Renal pelvis (tissue), 1 donor: ENCODE measurements at regions not wholly inside any gene's neighbourhood (a gene's known extent, or its start where the extent isn't known, plus 50 kb on each side); places are given as distances from the start of the nearest gene placed in this dataset.

Experiments
- DNase-seq: peaks from one replicate; pipeline ENCODE4 v3.0.0-alpha.2; 2013

- DNase-seq = no peak
These were observed 201.1 kb upstream of the FBXO11 start for GRCh38 chr2:48107326-48107925.

GRCh38 chr2:48108455-48108854, 202.2 kb upstream of the FBXO11 start:
- no peak for DNase-seq

GRCh38 chr2:48109491-48110204, 203.3 kb upstream of the FBXO11 start:
- DNase-seq = no peak

- DNase-seq = no peak
These were observed 204.0 kb upstream of the FOXN2 start for GRCh38 chr2:48110492-48110891.

GRCh38 chr2:48112911-48113680, 201.4 kb upstream of the FOXN2 start:
- DNase-seq = no peak

DNA sequence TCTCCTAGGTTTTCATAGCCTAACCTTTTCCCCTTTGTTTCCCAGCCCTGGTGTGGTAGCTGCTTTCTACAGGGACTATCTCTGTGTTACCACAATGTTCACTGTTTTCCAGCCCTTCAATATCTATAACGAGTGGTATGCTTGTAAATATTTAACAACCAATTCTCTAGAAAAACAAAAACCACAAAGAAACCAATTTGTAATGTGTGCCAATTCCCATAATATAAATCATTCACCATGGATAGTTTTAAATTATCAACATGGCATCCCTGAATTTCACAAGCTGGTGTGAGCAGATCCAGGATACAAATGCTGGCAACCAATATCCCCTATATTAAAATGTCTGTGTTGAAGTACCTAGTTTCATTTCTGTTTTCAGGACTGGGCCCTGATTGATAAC, 200.7 kb upstream of the FOXN2 start:
- no peak for DNase-seq

- no peak for DNase-seq
These were observed 200.2 kb upstream of the FOXN2 start for GRCh38 chr2:48114256-48114655.

DNA sequence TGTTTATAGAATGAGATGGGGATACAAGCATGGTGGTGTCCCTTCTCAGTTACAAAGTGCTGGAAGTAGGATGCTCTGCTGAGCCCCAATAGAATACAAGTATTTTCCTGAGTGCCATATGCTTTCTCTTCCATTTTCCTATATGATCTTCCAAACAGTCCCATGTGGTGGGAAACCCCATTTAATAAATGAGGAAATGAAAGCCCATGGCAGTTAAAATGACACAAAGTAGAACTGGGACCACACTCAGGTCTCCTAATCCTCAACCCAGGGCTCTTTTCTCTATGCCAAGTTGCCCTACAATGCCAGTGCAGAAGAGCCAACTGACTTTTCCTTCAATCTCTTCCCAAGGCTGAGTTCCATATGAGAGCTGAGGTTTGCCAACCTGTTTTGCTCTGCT, 198.0 kb upstream of the FOXN2 start:
- DNase-seq = no peak

DNA sequence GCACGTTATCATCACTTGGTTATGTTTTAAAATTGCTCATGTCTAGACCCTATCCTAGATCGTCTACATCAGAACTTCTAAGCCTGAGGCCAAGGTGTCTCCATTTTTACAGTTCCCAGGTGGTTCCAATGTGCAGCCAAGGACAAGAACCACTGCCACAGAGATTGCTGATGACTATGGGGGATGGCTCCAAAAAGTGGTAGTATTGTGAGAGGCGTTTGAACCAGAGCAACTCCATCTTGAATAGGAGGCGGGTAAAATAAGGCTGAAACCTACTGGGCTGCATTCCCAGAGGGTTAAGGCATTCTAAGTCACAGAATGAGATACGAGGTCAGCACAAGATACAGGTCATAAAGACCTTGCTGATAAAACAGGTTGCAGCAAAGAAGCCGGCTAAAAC, 195.6 kb upstream of the FOXN2 start:
- no peak for DNase-seq

DNA sequence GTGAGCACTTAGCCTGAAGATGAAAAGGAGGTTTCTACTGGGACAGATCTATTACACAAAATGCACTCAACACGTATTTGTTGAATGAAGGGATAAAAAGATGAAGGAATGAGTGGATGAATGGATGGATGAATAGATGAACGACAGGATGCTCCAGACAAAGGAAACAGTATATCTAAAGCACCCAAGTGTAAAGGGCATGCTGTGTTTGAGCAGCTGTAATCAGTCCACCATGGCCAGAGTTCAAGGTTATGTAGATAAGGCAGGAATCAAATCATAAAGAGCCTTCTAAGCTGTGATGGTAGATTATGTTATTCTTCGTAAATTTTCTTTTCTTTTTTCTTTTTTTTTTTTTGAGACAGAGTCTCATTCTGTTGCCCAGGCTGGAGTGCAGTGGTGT, 194.4 kb upstream of the FOXN2 start:
- DNase-seq = no peak

GRCh38 chr2:48120759-48121242, 193.7 kb upstream of the FOXN2 start:
- DNase-seq = no peak

- DNase-seq = no peak
These were observed 192.3 kb upstream of the FOXN2 start for GRCh38 chr2:48122166-48122565.

DNA sequence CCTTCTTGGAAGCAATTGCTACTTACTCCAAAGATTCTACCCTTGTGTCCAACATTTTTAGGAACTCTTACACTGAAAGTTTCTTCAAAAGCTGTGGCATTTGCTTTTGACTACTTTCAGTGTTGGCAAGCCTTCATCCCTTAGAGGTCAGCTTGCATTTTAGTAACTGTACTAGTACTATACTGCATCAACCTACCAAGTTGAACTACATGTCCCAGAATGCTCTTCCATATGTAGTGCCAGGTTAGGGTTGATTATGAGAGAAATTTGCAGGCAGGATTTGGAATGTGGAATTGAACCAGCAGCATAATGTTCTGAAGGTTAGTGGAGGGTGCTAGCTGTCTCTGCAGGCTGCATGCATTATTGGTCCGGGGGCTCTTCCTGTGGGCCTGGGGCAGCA, 189.9 kb upstream of the FOXN2 start:
- no peak for DNase-seq

- DNase-seq = no peak
These were observed 188.3 kb upstream of the FOXN2 start for GRCh38 chr2:48126162-48126561.

DNA sequence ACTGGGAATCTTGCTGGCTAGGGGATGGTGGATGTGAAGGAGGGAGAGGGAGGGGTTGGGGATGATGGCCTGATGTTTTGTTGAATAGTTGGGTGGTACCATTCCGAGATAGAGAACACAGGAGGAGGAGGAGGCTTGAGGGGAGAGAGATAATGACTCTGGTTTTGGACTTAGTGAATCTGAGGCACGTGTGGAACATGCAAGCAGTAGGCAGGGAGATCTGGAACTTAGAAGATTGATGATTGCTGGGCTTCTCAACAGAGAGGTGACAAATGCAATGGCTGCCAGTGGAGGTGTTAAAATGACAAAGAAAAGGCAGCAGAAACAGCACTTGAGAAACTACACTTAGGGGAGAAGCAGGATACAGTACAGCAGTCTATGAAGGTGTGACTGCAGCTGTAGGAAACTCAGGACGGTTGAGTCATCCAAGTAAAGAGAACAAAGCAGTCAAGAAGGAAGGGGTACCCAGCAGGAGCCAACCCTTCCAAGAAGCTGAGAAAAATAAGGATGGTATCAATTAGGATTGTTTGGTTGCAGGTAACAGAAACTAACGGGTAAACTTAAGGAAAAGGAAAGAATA, 186.8 kb upstream of the FOXN2 start:
- DNase-seq = no peak

- DNase-seq = no peak
These were observed 185.1 kb upstream of the FOXN2 start for GRCh38 chr2:48129293-48129950.

DNA sequence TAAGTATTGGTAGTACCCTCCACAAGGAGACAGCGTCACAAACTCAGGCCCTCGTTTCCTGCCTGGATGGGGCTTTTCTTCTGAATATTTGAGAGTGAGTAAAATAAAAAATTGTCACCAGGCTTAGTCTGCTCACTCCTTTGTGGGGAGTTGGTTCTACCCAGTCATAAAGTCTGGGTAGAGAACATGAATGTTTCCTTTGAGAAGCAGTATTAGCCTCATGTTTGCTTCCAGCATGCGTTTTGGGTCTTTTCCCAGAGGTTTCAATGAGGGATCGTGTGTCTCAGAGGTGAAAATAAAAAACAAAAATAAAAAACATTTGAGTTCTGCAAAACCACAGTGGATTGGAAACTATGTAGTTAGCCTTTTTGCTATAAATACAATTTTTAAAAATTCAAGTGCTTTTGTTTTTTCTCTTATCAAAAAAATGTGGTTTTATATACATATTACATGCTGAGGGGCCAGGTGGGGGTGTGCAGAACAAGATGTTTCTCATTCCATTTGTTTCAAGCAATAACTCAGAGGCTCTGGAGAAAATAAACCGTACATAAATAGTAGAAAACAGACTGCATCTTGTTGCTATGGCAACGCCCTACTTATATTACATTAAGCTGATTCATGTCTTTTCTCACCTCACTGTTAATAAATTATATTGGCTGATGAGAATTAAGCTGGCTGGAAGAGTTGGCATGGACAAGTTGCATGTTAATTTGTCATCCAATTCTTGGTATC, 182.8 kb upstream of the FOXN2 start:
- DNase-seq = peak; percentile 89

DNA sequence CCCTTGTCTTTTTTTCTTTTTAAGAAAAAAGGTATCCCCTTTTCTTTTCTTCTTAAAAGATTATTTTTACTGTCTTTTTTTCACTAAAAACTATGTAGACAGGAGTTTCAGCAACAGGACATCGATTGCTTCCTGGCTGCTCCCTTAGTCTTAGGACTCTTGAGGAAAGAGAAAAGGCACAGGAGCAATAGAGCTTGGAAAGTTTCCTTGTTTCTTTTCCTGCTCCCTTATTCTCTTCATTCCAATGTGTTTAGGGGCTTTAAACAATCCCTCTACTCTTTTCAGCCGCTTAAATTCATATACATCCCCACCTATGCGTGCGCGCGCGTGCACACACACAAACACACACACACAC, 182.2 kb upstream of the FOXN2 start:
- DNase-seq = no peak

GRCh38 chr2:48134704-48135103, 179.8 kb upstream of the FOXN2 start:
- no peak for DNase-seq

DNA sequence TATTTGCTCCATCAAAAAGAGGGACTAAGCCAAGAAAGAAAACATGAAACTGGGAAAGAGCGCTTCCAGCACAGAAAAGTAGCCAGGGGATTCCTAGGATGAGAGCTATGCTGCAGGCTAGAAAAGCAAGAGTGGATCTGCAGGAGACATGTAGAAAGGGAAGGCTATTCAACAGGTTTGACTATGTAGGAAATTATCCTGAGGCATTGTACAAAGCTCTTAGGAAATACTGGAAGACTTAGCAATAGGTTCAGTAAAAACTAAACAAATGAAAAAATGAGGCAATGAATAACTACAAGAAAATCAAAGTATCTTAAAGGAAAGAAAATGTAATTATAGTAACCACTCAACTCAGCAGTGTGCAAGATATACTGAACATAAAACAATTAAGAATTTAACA, 178.7 kb upstream of the FOXN2 start:
- DNase-seq = no peak

DNA sequence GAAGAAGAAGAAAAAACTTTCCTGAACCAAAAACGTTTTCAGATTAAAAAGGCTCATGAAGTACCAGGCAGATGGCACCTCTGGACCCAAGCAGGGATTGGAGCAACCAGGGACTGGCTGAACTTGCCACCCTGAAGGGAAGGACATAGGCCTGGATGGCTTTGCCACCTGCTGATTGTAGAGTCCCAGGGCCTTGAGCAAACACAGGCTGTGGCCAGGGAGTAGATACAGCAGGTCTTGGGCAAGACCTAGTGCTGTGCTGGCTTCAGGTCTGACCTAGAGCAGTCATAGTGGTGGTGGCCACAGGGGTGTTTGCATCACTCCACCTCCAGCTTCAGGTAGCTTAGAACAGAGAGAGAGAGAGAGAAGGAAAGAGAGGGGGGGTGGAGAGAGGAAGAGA, 176.7 kb upstream of the FOXN2 start:
- no peak for DNase-seq

- no peak for DNase-seq
These were observed 175.6 kb upstream of the FOXN2 start for GRCh38 chr2:48138898-48139297.
